ENCODE measurements at regions not wholly inside any gene's neighbourhood (a gene's known extent, or its start where the extent isn't known, plus 50 kb on each side); places are given as distances from the start of the nearest gene placed in this dataset.
A peak's percentile ranks its signal among the peaks of the same experiment; 100 is the strongest.

DNA sequence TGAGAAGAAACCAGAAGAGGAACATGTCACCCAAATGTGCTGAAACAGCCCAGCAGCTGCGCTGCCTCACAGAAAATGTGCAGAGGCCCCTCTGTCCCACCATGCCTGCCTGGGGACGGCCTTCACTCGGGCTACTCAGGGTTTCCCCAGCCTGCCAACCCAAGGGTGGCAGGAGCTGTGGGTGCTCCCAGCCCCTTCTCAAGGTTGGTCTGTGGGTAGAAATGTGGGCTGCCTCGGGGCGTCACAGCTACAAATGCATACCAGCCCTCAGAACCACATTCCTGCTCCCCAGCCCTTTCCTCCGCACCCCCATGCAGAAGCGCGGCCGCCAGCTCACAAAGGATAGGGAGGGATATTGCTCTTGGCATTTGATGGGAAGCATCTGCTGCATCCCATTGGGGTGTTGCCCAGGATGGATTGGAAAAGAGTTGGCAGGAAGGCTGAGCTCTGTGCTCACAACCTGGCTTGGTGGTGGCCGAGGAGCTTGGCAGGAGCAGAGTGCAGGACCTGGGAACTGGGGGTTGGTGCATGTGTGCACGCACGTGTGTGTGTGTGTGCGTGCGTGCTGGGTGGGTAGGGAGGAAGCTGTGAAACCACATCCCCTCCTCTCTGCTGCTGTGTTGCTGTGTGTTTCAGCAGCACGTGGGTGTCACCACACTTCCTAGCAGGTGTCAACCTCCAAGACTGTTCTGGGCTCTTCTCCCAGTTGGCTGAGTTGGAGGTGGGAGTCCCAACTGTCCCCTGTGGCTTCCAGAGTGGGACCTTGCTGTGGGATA lies 304.4 kb downstream of the SEC14L1 start:
- DNase-seq (ENCODE audit: low read depth in 2 of 2): peak in 1 of 2 donors; percentile 76

DNA sequence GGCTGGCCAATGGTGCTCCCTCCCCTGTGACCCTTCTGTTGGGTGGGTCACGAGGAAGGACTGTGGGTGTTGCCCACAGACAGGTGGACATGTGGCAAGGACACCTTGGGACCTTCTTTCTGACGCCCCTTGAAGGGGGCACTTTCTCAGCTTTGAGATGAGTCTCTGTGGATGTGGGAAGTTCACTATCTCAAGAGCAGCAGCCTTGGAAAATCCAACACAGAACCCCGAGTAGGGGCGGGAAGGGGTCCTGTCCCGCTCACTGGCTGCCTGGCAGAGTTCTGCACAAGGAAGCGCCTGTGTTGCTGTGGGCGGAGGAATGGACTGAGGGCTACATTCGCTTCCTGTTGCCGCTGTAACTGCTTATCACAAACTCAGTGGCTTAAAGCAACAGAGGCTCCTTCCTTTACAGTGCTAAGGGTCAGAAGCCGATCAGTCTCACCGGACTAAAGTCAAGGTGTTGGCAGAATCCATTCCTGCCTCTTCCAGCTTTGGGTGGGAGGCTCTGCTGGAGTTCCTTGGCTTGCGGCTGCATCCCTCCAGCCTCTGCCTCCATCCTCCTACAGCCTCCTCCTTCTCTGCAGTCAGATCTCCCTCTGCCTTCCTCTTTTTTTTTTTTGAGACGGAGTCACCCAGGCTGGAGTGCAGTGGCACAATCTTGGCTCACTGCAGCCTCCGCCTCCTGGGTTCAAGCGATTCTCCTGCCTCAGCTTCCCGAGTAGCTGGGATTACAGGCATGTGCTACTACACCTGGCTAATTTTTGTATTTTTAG lies 305.2 kb downstream of the SEC14L1 start:
- no peak for DNase-seq (ENCODE audit: low read depth in 2 of 2)

DNA sequence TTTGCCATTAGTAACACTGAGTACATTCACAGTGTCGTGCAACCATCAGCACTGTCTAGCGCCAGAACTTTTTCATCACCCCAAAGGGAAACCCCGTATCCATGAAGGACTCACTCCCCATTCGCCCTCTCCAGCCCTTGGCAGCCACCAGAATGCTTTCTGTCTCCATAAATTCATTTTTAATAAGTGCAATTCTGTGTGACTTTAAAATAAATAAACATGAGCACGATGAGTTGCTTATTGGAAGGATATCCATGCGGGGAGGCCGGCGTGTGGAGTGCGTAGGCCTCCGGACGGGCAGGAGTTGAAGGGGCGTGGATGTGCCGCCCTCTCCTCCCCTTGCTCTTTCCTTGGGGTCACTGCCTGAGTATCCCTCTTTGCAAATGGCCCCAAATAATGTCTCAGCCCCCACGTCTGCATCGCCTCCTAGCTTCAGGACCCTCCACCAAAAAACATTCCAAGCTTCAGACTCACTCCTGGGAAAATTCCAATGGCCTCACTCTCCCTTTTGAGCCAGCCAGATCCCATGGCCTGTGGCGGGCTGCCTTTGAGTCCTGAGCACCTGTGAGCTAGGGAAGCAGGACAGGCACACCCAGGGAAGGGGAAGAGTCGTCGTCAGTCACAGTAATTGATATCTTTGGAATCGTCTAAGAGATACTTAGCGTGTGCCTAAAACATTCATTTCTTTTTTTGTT lies 306.3 kb downstream of the SEC14L1 start:
- DNase-seq (ENCODE audit: low read depth in 2 of 2): no peak

DNA sequence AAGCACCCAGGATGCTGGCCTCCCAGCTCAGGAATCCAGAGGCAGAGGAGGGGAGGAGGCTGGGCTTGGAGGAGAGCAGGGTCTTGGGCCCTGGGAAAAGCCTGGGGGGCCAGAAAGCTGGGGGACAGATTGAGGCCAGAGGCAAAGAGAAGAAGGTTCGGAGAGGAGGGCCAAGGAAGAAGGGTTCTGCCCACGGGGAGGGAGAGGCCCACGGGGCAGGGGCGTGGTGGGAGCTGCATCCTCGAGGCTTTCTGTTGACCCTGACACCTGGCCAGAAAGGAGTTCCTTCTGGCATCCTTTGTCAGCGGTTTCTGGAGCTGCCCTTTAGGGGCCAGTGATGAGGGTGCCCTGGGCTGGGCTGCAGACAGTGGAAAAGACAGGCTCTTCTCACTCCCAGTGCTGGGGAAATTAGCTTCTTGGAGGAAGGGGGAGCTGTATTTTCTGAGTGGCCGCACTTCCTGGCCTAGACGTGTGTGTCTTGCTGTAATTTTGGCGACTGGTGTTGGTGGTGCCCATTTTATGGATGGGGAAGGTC lies 308.7 kb downstream of the SEC14L1 start:
- no peak for DNase-seq (ENCODE audit: low read depth in 2 of 2)

DNA sequence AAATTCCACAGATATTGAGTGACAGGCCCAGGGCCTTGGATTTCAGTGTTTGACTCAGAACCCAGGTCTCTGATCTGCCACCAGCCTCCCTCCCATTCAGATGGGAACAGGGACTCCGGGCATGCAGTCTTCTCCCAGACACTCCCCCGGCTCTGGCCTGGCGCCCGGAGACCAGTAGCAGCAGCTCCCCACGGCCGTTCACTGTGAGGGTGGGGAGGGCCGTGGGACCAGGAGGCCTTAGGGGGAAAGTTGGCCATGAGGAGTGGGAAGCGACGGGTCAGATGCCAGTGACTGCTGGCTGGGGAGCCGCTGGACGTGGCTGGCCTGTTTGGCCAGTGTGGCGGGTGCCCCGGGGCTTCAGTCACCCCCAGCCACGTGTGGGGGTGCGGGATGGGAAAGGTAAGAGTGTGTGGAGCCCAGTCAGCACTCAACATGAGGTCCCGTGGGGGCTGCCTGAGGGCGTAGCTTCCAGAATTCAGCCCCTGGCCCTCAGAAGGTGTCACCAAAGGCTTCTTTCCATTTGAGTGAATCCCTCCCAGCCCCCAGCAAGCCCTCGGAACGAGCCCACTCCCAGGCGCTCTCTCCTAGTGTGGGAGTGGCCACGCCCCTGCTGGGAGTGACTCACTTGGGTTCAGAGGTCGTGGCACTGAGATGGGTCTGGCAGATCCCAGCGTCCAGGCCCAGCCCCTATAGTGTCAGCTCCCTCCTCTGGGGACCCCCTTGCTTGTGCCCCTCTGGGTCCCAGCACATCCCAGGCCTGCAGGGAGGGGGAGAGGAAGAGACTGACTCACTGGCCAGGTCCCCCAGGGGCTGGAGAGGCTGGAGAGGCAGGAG lies 309.4 kb downstream of the SEC14L1 start:
- no peak for DNase-seq (ENCODE audit: low read depth in 2 of 2)

DNA sequence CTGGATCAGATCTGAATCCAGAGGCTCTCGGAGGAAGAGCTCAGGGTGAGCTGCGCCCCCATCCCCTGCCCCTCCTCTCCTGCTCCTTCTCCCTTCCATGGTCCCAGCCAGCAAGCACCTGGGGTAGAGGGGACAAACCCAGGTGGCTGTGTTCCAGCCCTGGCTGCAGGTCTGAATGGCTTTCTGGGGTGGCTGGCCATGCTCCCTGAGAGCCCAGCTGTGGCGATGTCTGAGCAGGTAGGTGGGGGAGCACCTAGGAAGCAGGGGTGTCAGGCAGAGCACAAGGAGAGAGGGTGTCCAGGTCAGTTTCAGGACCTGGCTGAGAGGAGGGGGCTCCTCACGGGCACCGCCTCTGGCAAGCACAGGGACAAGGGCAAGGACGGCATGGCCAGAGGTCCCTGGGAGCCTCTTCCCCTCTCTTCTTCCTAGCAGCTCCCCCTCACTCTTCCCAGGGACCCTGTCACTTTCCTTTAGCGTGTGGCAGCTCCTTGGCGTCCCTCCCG lies 310.0 kb downstream of the SEC14L1 start:
- DNase-seq (ENCODE audit: low read depth in 2 of 2): no peak

DNA sequence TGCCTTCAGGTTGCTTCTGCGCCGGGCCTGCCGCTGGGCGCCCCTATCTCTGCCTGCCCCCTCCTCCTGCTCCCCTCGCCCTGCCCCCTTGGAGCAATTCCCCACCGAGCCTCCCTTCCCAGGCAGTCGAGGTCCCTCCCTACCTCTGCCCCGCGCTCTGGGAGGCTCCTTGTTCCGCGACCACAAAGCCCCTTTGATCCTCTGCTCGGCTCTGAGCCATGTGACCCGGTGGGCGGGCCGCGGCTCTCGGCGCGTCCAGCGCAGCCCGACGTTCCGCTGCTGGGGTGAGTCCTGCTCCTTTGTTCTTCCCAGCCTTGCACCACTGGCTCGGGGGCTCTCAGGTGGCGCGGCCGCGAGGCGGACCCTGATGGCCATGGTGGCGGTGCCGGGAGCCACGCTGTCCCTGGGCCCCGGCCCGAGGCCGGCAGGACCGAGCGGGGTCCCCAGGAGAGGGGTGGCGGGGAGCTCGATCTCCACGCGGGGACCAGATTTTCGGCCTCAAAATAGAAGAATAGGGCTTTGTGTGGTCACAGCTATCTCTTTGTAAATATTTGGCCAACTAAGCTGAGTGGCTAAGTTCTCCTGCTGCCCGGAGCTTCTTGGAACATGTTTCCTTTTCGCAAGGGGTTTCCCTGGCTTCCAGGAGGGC lies 310.6 kb downstream of the SEC14L1 start:
- no peak for DNase-seq (ENCODE audit: low read depth in 2 of 2)

DNA sequence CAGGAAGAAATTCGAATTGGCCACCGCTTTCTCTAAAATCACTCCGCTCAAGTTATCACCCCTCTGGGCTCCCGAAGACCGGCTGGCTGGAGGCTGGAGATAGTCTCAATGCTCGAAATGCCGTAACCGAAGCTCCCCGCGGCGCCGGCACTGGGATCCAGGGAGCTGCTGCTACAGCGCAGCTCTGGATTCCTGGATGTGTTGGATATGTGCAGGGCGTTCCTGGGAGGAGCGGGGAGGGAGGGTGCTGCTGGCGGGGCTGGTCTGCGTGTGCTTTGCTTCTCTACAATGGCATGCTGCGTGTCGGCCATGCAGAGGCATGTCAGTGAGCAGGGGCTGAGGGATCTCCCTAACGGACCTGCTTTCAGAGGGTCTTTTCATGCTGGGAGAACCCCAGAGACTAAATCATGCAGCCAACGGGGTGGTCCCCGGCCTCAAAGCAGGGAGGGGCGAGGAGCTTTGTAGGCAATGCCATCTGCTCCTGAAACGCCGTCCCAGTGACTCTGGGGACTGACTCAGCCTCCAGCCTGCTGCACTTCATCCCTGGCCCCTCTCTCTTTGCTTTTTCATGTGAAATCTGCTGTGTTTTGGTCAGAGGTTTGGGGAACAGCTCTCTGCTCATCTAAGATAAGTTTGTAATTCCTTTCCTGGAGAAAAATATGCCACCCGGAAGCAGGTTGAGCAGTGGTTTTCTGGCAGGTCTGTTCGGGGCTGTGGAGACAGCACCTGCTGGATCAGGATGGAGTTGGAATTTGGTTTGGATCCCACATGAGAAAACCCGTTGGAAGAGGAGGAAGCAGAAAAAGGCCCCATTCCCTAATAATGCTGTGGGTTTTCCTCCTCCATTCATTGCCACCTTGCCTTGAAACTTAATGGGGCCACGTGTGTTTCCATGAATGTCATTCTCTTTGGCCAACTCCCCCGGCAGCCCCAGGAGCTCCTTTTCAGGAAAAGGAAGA lies 311.4 kb downstream of the SEC14L1 start:
- no peak for DNase-seq (ENCODE audit: low read depth in 2 of 2)

DNA sequence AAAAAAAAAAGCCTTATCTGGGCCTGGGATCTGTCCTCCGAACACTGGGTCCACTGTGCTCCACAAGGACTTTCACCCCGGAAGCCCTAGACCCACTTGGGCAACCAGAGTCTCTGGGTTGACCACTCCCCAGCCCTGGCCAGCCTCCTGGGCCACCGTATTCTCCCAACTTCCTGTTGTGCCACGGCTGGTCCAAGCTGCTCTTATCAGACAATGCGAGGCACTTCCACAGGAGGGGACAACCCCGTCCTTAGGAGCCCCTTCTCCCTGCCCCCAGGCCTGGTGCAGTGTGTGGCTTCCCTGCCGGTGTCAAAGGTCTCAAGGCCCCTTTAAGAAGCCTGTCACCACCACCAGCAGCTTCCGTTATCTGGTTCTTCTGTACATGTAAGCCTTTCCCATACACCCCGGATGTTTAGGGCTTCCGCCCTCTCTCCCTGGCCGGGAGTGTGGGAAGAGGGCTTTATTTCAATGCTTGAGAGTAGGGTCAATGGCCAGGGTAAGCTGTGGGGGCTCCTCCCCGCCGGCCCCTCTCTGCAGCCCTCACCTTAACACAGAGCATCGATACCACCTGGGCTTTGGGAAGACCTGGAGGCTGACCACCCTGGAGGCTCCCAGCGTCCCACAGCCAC lies 313.0 kb downstream of the SEC14L1 start:
- no peak for DNase-seq (ENCODE audit: low read depth in 2 of 2)

DNA sequence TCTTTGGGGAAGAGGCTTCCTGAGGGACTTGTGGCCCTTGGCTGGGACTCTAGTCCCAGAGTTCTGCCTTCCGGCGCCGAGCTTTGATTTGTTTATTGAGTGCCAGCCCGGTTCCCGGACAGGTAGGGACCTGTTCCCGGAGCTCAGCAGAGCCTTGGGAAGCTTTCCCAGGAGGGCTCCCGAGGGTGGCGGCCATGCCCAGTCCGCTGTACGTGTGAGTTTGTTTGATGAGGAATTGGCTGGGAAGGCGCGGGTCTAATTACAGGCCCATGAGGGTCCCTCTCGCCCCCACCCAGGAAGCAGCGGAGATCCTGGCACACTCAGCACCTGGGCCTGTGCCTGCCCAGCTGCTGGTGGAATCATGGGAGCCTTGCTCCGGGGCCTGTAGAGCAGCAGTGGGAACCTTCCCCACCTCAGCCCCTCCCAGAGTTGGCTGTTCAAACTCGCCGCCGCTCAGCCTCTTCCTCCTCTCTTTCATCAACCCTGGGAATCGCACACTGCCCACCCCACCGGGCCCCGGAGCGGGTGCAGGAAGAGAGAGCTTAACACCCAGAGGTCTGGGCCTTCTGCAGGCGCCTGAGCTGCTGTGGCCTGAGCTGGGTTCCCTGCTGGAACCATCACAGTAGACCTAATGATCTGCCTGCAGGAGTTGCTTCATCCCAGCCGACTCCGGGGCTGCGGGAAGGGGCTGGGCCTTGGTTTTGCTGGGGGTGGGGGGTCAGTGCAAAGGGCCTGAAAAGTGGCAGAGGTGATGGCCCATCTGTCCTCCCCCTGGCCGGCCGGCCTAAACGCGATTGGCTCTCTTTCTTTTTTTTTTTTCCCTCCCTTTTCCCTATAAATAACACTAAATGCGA lies 313.7 kb downstream of the SEC14L1 start:
- no peak for DNase-seq (ENCODE audit: low read depth in 2 of 2)

DNA sequence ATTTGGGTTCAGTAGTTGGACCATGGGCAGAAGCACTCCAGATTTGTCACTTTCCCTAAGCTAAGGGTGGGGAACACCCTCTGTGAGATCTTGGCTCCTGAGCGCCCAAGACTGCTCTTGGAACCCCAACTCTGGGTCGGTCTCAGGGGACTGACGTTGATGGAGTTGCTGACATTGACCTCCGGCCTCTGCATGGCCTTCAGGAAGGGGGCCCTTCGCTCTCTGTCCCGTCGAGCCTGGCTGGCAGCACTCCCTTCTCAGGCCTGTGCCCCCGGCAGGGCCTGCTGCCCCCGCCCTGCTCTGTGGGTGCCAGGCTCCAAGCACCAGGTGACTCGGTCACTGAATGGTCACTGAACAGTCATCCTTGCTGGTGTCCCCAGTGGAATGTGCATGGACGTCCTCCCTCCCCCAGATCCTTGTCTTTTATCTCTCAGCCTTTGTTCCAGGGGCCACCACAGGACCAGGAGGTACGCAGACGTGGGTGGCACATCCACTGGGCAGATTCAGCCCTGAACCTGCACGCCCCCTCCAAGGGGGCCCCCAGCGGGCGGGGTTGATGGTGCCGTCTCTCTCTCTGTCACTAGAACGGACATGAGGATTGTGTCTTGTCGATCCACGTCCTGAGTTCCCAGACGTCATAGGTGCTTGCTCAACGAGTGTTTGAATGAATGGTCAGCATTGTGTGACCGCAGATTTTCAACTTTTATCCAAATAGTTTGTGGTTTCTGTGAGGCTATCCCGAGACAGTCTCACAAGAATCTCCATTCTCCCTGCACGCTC lies 314.5 kb downstream of the SEC14L1 start:
- no peak for DNase-seq (ENCODE audit: low read depth in 2 of 2)

DNA sequence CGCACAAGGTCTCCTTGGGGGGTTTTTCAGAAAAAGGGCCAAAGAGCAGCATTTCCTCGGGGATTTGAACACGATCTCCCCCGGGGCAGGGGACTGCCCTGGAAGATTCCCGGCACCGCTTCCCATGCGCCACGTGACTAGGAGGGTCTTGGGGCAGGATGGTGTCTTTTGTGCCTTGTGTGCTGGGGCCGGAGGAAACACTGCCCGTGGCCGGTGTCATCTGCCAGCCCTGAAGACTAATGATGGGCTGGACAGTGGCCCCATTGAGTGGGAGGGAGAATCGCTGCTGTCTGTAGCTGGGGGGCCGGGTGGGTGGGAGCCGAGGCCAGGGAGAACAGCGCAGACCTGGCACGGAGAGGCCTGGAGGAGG lies 315.1 kb downstream of the SEC14L1 start:
- no peak for DNase-seq (ENCODE audit: low read depth in 2 of 2)

DNA sequence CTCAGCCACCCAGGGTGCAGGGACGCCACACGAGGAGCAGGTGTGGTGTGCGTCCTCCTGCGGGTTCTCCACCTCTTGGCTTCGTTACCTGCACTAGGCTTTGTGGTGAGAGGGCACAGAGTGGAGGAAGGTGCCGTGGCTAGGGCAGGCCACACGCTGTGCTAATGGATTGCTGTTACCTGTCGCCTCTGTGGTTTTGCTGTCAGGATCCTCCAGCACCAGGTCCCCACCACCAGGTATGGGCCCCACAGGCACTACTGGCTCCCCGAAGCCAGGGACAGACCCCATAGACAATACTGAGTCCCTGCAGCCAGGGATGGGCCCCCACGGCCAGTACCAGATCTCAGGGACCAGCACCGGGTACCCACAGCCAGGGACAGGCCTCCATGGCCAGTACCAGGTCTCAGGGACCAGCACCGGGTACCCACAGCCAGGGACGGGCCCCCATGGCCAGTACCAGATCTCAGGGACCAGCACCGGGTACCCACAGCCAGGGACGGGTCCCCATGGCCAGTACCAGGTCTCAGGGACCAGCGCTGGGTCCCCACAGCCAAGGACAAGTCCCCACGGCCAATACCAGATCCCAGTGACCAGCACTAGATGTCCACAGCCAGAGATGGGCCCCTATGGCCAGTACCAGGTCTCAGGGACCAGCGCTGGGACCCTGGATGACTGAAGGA lies 315.6 kb downstream of the SEC14L1 start:
- DNase-seq (ENCODE audit: low read depth in 2 of 2): no peak

DNA sequence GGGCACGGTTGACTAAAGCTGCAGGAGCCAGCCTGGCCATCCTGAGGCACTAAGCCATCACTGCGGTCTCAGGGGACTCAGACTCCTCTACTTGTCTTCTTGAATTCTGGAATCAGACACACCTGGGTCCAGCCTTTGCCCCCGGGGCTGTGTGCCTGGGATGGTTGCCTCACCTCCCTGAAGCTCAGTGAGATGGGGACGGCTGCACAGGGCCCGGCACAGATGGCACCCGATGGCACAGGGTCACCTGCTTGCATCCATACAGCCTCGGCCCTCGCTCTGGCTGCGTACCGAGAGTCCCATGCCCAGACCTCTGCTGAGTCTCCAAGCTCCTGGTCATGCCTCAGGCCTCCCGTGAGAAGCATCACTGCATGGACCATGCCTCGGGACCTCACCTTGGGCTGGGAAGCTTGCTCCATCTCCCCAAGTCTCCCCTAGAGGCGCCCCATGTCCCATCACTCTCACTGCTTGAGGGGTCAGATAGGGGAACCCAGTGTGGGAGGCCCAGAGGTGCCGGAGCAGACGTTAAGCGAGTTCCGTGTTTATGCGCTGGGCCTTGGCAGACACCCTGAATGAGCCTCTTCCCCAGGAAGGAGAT lies 316.3 kb downstream of the SEC14L1 start:
- DNase-seq (ENCODE audit: low read depth in 2 of 2): no peak

DNA sequence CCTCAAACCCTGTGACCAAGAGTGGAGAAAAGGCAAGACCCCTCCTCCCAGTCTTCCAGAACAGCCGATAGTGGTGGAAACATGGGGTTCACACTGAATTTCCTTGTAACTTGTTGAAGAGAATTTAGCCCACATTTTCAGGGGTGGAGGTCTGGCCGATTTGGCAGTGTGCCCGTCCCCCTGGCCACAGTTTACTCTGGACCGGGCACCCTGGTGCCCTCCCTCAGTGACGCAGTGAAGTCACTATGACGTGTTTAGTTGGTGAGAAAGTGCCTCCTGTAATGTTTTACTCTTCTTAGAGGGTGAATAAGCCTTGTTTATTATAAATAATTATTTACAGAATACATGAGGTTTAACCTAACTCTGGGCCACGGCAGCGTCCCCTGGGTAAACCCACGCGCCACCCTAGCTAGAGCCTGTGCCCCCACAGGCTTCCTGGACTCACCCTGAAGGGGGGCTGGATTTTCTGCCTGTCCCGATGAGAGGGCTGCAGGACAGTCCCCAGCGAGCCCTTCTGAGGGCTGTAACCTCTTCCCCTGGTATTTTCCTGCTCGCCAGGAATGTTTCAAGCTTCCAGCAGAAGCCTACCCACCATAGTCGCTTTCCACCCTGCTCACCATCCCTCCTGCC lies 316.9 kb downstream of the SEC14L1 start:
- DNase-seq (ENCODE audit: low read depth in 2 of 2): no peak
